HG02571 (cell line): ENCODE measurements at regions not wholly inside any gene's neighbourhood (a gene's known extent, or its start where the extent isn't known, plus 50 kb on each side); places are given as distances from the start of the nearest gene placed in this dataset.

ENCODE experiments used
- ATAC-seq: cut with Tn5 transposase; IDR thresholded peaks from one replicate; pipeline ENCODE4 v1.9.1; 2021; ENCODE audit warnings: mild to moderate bottlenecking, moderate library complexity; ENCODE audit not compliant: unreplicated experiment

- ATAC-seq = no peak
Measured at GRCh38 chr9:106576232-106576760, 286.7 kb upstream of the ZNF462 start.

DNA sequence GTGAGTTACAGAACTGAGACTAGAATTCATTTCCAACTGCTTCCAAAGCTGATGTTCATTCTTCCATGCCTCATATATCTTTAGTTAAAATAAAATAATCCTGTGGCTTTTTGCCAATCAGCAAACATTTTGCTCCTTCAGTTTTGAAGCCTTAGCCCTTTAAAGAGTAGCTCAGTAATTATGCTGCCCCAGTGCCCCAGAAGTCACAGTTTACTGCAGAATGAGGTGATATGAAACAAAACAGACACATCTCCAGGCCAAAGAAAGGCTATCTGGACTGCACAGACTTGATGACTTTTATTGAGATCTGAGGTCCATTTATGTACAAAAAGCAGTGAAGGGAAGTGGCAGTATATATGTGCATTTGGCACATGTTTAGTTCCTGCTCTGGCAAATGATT lies 285.8 kb upstream of the ZNF462 start:
- ATAC-seq = no peak

DNA sequence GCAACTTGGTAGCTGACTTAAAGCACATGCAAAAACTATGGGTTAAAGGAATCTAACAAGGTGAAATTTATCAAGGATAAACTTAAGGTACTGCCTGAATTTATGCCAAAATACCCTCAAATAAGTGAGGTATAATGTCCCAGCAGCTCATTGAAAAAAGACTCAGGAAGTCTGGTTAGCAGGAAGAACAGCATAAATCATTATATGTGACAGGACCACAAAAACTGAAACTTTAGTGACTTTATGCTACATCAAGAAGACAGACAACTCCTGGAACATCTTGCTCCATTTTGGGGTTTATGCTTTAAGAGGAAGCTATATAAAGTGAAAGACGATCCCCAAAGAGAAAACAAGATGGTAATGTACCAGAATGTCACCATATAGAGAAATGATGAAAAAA lies 282.4 kb upstream of the ZNF462 start:
- no peak for ATAC-seq

DNA sequence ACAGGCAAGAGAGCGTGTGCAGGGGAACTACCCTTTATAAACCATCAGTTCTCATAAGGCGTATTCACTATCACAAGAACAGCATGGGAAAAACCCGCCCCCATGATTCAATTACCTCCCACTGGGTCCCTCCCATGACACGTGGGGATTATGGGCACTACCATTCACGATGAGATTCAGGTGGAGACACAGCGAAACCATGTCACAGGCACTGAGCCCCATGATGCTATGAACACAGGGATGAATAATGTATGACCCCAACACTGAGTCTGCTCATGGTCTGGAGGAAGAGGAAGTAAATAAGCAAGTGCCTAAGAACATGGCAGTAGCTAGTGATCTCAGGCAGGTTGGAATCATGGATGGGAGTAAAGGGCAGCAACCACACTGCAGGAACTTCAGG lies 281.0 kb upstream of the ZNF462 start:
- no peak for ATAC-seq

DNA sequence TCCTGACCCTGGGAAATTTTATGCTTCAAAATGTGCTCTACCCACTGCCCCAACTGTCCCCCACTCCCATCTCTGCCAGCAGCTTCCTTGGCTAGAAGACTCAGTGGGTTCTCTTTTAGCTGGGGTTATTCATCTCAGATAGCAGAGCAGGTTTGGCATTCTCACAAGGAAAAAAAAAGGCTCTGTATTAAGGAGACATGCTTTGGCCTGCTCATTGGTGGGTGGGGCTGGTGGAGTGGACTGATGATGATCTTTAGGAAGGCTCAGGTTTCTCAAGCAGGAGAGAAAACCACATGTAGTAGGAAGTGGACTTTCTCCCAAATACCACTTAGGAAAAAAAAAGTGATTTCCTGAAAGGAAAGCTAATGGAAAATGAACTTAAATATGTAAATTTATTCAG lies 279.2 kb upstream of the ZNF462 start:
- no peak for ATAC-seq

DNA sequence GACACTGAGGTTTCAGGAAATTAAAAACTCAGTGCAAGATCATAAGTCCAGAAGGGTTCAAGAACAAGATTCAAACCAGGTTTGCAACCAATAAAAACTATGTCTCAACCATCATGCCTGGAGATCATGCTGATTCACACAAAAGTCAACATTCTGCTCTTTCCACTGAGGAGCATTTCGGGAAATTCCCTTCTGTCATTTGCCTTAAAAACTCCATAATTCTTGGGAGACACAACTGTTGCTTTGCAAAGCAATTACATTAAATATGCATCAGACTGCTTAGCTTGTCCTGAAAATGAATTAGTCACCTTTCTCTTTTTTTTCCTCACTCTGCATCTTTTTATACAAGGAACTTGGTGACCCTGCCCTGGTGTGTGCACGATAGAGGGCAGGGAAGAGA lies 275.9 kb upstream of the ZNF462 start:
- no peak for ATAC-seq

DNA sequence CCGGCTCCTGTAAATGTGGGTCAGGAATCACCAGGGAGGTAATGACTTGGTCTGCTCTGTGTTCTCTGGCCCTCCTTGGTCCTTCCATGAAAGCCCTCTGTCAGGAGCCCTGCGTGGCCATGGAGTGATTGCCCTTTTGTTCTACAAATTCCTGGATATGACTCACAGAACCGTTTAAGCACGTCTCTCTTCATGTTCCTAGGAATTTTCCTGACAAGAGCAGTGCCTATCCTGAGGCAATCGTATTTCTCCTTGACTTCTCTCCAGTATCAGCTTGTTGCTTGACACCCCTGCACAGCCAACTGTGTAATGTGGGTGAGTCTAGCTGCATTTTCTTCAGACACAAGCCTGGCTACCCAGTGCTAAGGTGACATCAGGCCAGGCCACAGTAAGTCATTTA lies 274.3 kb upstream of the ZNF462 start:
- ATAC-seq = no peak

- no peak for ATAC-seq
Measured at GRCh38 chr9:106590759-106591505, 272.0 kb upstream of the ZNF462 start.

- ATAC-seq = no peak
Measured at GRCh38 chr9:106593201-106593600, 269.8 kb upstream of the ZNF462 start.

- no peak for ATAC-seq
Measured at GRCh38 chr9:106596984-106597383, 266.0 kb upstream of the ZNF462 start.

DNA sequence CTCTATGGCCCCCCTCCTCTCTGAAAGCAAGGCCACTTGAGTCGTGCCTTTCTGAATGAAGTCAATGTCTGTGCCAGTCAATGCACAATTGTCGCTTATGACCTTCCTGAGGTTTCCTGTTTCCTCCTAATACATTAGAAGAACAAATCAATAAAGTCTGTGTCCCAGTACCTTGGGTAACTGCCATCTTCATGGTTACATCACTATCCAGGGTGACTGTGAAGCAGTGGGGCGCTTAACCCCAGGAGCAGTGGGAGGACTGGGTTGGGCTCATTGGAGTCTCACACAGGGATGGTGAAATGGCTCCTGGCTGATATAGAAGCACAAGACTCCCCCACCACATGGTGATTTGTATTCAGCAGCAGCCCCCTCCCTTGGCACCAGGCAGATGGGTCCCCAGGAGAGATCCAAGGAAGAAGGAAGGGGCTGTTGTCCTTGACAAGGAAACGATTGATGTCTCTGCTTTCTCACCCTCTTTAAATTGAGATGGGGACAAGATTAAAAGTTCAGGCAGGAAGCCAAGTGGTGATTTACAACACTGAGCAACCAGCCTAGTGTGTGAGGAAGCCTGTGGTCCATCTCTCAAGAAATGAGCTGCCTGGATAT lies 261.9 kb upstream of the ZNF462 start:
- no peak for ATAC-seq

- no peak for ATAC-seq
Measured at GRCh38 chr9:106602344-106602743, 260.6 kb upstream of the ZNF462 start.

DNA sequence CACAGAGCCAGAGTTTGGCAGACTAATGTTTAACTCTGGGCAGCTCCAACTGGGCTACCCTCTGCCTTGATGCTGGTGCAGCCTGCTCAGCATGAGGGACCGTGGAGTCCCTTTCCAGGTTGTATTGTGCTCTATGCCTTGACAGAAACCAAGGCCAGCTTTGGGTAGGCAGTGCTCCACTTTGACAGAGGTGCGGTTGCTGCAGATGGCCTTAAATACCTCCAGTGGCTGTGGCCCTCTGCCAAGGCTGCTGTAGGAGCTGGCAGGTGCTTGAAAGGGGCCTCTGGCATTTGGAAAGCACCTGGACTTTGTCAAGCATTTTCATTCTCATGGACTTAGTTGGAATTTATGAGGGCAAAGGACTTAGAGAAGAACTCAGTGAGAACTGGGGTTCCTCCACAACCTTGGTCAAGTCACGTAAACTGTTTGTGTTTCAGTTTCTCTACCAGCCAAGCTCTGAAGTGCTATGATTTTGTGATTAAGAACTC lies 249.7 kb upstream of the ZNF462 start:
- no peak for ATAC-seq

DNA sequence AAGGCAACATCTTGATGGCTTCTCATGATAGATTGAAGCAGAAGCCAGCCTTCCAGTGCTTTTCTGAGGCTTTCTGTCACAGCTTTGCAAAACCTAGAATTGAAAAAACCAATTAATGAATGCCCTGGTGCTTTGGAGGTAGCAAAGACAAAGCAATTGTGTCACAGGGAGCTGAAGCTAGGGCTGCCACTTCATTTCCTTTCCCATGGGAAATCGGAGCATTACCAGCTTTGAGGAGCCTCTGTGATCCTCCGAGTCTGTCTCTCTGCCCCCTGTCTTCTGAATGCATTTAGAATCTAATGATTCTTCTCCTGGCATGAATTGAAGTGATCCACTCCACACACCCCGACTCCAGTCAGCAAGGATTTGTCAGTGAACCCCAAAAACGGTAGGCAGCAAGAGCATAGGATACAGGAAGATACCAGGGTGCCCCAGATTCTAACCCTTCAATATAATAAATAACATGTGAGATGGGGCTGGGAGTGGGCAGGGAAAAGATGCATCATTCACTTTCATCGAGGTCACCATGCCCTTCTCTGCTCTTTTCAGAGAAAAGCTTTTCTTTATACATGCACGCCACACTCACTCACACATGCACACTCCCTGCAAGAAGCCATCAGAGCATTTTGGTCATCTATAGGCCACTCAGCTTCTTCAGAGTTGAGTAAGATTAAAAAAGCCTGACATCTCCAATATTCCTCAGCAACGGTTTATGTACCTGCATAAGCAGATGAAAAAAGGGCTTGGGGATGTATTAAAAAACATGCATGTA lies 247.7 kb upstream of the ZNF462 start:
- no peak for ATAC-seq

- ATAC-seq = no peak
Measured at GRCh38 chr9:106616026-106616425, 246.9 kb upstream of the ZNF462 start.

- ATAC-seq = no peak
Measured at GRCh38 chr9:106616851-106617345, 246.1 kb upstream of the ZNF462 start.

GRCh38 chr9:106619211-106619610 lies 243.8 kb upstream of the ZNF462 start:
- ATAC-seq = no peak

DNA sequence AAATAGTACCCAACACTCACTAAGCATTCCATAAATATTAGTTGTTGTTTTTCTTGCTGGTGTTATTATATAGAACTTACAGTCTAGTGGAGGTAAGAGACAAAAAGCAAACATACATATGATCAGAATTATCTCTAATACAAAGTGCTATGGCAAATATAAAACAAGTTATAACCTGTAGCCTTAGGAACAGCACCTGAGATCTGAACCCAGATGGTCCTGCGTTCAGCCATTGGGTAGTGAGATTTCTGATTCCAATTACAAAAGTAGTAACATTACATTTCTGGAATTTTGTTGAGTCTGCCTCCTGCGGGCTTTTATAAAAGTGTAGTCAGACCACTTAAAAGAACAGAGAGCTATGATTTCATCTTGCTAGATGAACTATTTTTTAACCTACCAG lies 242.9 kb upstream of the ZNF462 start:
- ATAC-seq = no peak

- no peak for ATAC-seq
Measured at GRCh38 chr9:106620866-106621265, 242.1 kb upstream of the ZNF462 start.

GRCh38 chr9:106621313-106622163 lies 241.4 kb upstream of the ZNF462 start:
- ATAC-seq = no peak

DNA sequence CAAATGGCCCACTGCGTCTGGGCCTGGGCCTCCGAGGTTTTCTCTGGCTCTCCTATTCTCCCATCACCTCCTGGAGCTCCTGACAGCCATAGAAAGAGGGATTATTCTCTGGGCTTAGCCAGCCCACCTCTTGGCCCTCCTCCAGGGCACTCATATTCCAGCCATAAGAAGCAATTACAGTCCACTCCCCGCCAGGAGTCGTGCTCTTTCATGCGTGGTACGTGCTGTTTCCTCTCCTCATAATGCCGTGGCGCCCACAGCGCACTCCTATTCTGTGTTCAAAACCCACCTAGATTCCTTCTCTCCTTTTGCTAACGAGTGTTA lies 240.8 kb upstream of the ZNF462 start:
- ATAC-seq = no peak
